K562 (cell line): ENCODE measurements at regions not wholly inside any gene's neighbourhood (a gene's known extent, or its start where the extent isn't known, plus 50 kb on each side); places are given as distances from the start of the nearest gene placed in this dataset.

Source experiments
- ATAC-seq: fragments of 200-7000 bp; cut with Tn5 transposase; 3 replicates; pipeline ENCODE4 v1.9.1; 2020; ENCODE audit warnings: moderate library complexity
- BruUV-seq: library from RNA; stranded (reverse); fragments of 400-500 nt; replicated peaks from 2 replicates; lab custom pipeline; 2021; lab: Mats Ljungman, UMichigan
- CTCF ChIA-PET: fragments of 300-600 bp; formaldehyde crosslinking; extraction: SDS; loops from one replicate; lab custom pipeline; 2021; ENCODE audit warnings: low intra/inter-chr PET ratio; lab: Yijun Ruan, JAX
- POLR2A ChIA-PET: fragments of 300-600, 350-650 bp; sonication (Branson Sonifier 250); formaldehyde crosslinking; extraction: SDS; loops from one replicate; lab custom pipeline; 2021; ENCODE audit warnings: antibody characterized with exemption, inconsistent platforms; lab: Yijun Ruan, JAX
- DNase-seq, 4 experiments: peaks; one replicate each; pipeline versions ENCODE4 v3.0.0 to v3.0.0-alpha.2; 2011 to 2018; ENCODE audit warnings: low spot score in 3 of 4, mixed read lengths in 3 of 4; ENCODE audit errors: extremely low read depth in 1 of 4
- FAIRE-seq: peaks from 2 replicates; lab custom pipeline; 2011; peaks lifted over from hg19 to GRCh38; lab: Jason Lieb, UNC
- H2AFZ ChIP-seq: 2 replicates; pipeline ENCODE4 v1.6.0; 2011; ENCODE audit warnings: low read depth, low read length, control low read depth, inconsistent platforms
- H3K27ac ChIP-seq: fragments of 200-600 bp; 3 replicates; pipeline ENCODE4 v1.8.0; 2011; ENCODE audit warnings: low read depth, mild to moderate bottlenecking, control low read depth, inconsistent platforms, low read length, moderate library complexity, mixed read lengths; ENCODE audit errors: extremely low read depth
- H3K27me3 ChIP-seq, 2 experiments: fragments of 300-600 bp in 1 of 2; 2 replicates in 1 of 2; 3 replicates in 1 of 2; pipeline versions ENCODE4 v1.6.0 to v1.8.0; 2011; ENCODE audit warnings: inconsistent platforms in 2 of 2, low read length in 2 of 2, mild to moderate bottlenecking in 1 of 2, mixed read lengths in 1 of 2, moderate library complexity in 1 of 2; ENCODE audit not compliant: control insufficient read depth in 2 of 2, insufficient read depth in 2 of 2
- H3K36me3 ChIP-seq: fragments of 300-600 bp; 3 replicates; pipeline ENCODE4 v1.8.0; 2011; ENCODE audit warnings: mild to moderate bottlenecking, low read length, inconsistent platforms; ENCODE audit not compliant: control insufficient read depth, insufficient read depth
- H3K4me1 ChIP-seq, 2 experiments: fragments of 200-600 bp in 1 of 2; replicated peaks in 1 of 2; 2 replicates in 1 of 2; 3 replicates in 1 of 2; pipeline versions ENCODE4 v1.5.1 to v1.8.0; 2011; ENCODE audit warnings: inconsistent platforms in 2 of 2, low read length in 2 of 2, mild to moderate bottlenecking in 1 of 2, mixed read lengths in 1 of 2, moderate library complexity in 1 of 2; ENCODE audit not compliant: control insufficient read depth in 2 of 2, insufficient read depth in 2 of 2
- H3K4me2 ChIP-seq: 2 replicates; pipeline ENCODE4 v1.6.1; 2011; ENCODE audit warnings: low read length, control low read depth, inconsistent platforms, mixed read lengths; ENCODE audit not compliant: insufficient read depth
- H3K4me3 ChIP-seq: fragments of 200-600 bp; sonication (generic), shearing (Covaris generic); 2 replicates; pipeline ENCODE4 v1.5.1; 2016; ENCODE audit warnings: control low read depth, inconsistent platforms
- H3K79me2 ChIP-seq: fragments of 200-600 bp; 3 replicates; pipeline ENCODE4 v1.8.0; 2011; ENCODE audit warnings: low read length, inconsistent platforms; ENCODE audit not compliant: control insufficient read depth, insufficient read depth
- H3K9ac ChIP-seq, 2 experiments: 2 replicates each; pipeline versions ENCODE4 v1.6.0 to v1.6.1; 2011; ENCODE audit warnings: low read depth in 2 of 2, low read length in 2 of 2, control low read depth in 1 of 2, inconsistent platforms in 1 of 2, mild to moderate bottlenecking in 1 of 2, mixed read lengths in 1 of 2; ENCODE audit not compliant: insufficient read depth in 1 of 2
- H3K9me1 ChIP-seq: one replicate; pipeline ENCODE4 v1.6.0; 2011; ENCODE audit warnings: inconsistent platforms, mild to moderate bottlenecking, low read length, moderate library complexity; ENCODE audit not compliant: control insufficient read depth, insufficient read depth
- H3K9me3 ChIP-seq: replicated peaks from 2 replicates; pipeline ENCODE4 v1.5.1; 2011; ENCODE audit warnings: low read depth, low read length, inconsistent platforms; ENCODE audit not compliant: control insufficient read depth, insufficient read depth
- H4K20me1 ChIP-seq: replicated peaks from 2 replicates; pipeline ENCODE4 v1.6.1; 2011; ENCODE audit warnings: low read length, inconsistent platforms, mixed read lengths; ENCODE audit not compliant: control insufficient read depth, insufficient read depth
- C11orf30 ChIP-seq: fragments of 450-650 bp; IDR thresholded peaks from 2 replicates; pipeline ENCODE4 v1.6.1; 2016; ENCODE audit warnings: low read depth, mild to moderate bottlenecking
- GTF2E2 ChIP-seq: fragments of 200-800 bp; sonication (Bioruptor generic); IDR thresholded peaks from 2 replicates; pipeline ENCODE4 v1.6.1; 2016; ENCODE audit warnings: missing genetic modification characterization, missing compliant biosample characterization
- MXI1 ChIP-seq: IDR thresholded peaks from 2 replicates; pipeline ENCODE4 v1.6.1; 2011; ENCODE audit warnings: low read depth, mild to moderate bottlenecking, improper control_type of control experiment, low read length
- ZNF316 ChIP-seq: fragments of 450-650 bp; IDR thresholded peaks from 2 replicates; pipeline ENCODE4 v1.6.1; 2016
- WGBS: fragments of 100-300 bp; shearing (Covaris generic); methylation state at CpG from one replicate; pipeline ENCODE4 v1.1.6; 2016; ENCODE audit warnings: low coverage, mixed read lengths; ENCODE audit not compliant: insufficient coverage; ENCODE audit errors: missing lambda C conversion rate; 5-methylcytosine and 5-hydroxymethylcytosine counted together
- in situ Hi-C: fragments of 300-500 bp; cut with MboI; formaldehyde crosslinking; loops from 4 replicates; pipeline ENCODE4 v1.15.0; 2018; ENCODE audit warnings: inconsistent platforms, mixed read lengths
- intact Hi-C: fragments of 100-400 bp; cut with micrococcal nuclease; formaldehyde crosslinking; loops from 2 replicates; pipeline ENCODE4 v1.14.2; 2022

DNA sequence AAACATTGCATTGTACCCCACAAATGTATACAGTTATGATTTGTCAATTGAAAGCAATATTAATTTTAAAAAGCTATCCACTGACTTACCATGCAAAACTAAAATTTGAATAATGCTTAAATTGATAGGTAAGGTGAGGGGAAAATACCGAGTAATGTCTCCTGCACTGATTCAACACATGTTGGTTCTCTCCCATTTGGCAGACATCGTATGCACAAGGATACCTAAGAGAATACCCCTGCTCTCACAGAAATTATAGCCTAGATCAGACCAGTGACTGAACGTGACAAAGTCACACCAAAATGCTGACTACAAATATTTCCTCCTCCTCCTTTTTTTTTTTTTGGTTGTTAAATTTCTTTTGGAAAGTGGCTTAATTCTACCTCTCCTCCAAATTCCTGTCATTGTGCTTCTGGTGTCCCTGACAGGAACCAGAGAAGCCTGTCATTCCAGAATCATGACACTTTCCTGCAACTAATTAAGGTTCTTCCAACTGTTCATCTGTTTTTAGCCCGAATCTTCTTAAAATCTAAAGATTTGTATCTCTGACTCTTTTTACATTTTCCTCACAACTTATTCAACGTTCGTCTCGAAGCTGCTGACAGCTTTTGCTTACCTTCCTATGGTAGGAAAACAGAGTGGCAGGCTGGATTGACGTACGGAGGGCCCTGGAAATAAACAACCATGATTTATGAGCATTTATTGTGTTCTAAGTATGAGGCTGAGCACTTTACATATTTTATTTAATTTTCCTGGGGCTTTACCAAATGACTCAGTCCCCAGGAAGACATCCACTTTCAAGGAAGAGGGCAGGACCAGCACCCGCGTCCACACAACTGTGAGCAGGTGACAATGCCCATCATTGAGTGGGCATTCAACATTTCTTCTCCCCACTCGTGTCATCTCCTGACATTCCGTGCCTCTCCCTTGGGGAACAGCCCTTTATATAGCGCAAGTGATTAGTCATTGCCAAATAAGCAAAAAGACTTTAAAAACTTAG lies 57.9 kb upstream of the KCNE2 start:
- FAIRE-seq (no peak), DNase-seq (no peak), ATAC-seq (no peak)
- POLR2A ChIA-PET, result interaction anchor here (1.3 kb wide), 1 partner anchor 14 kb away, joined by 3 read pairs; no protein-coding TSS in a partner anchor
- Histone ChIP-seq H3K27ac (no peak overlapping the region), H3K9me3 (no peaks in the 10 kb centered on the region), H2AFZ (no peak overlapping the region), H3K36me3 (no peaks in the 10 kb centered on the region), H3K27me3 (peaks cover 2 to 6% of the 10 kb centered on the region in 2 experiments; a peak in 3 of 5 replicates), H3K4me2 (no peak overlapping the region), H3K79me2 (no peaks in the 10 kb centered on the region), H3K9ac (no peak overlapping the region), H3K4me3 (no peak overlapping the region), H3K9me1 (no peaks in the 10 kb centered on the region), H4K20me1 (no peaks in the 10 kb centered on the region), H3K4me1 (no peaks in the 10 kb centered on the region)
- in situ Hi-C loops (no loop called here), intact Hi-C loops (no loop called here)
- WGBS, result 1% methylated on average over 14 of the region's 14 CpGs
- CTCF ChIA-PET, result no interaction called here
- TF ChIP-seq MXI1 (no peak), C11orf30 (peak; percentile 17; the same call in 1 of the 2 replicates), ZNF316 (peak; percentile 61), GTF2E2 (tag) (no peak)
- BruUV-seq, result no TSS peak
